ENCODE measurements at regions not wholly inside any gene's neighbourhood (a gene's known extent, or its start where the extent isn't known, plus 50 kb on each side); places are given as distances from the start of the nearest gene placed in this dataset.

DNA sequence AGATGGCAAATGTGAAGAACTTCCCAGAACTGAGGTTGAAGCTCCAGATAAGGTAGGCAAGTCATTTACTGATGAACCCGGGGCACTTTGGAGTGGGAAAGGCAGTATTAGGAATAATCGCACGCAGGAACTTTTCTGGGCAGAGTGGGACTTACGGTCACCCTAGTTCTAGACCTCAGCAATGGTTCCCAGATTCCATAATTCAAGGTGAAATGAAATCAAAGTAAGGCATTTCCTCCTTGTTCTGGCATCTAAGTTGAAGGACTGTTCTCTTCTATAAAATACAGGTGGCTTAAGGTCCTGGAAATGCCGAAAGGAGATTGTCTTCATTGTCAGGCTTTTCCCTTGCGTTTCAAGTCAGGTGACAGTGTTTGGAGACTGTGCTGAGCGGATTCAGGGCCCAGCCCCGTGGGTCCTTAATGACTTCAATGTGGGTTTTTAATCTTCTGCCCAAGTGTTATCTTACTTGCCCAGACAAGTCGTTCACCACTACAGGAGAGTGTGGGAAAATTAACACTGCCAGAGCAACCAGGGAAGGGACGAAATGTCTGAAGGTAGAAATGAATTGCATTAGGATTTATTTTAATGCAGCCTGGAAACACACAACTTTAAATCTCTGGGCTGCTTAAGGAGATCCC is 52.1 kb upstream of the STOX2 start:
- H4K20me1 ChIP-seq (ENCODE audit: low read depth, low read length), result no peaks in the 10 kb centered on the region
- no peaks in the 10 kb centered on the region for H3K27me3 ChIP-seq (ENCODE audit: low read length)
- no peaks in the 10 kb centered on the region for H3K36me3 ChIP-seq (ENCODE audit: low read length)
- H3K79me2 ChIP-seq (ENCODE audit: insufficient read depth, low read length), result no peaks in the 10 kb centered on the region
- H3K9me3 ChIP-seq (ENCODE audit: insufficient read depth, low read length), result no peaks in the 10 kb centered on the region
- no peak overlapping the region for H2AFZ ChIP-seq (ENCODE audit: low read depth, low read length, severe bottlenecking)
- no peaks in the 10 kb centered on the region for H3F3A ChIP-seq (ENCODE audit: insufficient read depth)
- no peak for TF ChIP-seq EZH2phosphoT487 (conservative IDR thresholded peaks at IDR 0.05; ENCODE audit: low read length)
- TF ChIP-seq, protein P1, sequence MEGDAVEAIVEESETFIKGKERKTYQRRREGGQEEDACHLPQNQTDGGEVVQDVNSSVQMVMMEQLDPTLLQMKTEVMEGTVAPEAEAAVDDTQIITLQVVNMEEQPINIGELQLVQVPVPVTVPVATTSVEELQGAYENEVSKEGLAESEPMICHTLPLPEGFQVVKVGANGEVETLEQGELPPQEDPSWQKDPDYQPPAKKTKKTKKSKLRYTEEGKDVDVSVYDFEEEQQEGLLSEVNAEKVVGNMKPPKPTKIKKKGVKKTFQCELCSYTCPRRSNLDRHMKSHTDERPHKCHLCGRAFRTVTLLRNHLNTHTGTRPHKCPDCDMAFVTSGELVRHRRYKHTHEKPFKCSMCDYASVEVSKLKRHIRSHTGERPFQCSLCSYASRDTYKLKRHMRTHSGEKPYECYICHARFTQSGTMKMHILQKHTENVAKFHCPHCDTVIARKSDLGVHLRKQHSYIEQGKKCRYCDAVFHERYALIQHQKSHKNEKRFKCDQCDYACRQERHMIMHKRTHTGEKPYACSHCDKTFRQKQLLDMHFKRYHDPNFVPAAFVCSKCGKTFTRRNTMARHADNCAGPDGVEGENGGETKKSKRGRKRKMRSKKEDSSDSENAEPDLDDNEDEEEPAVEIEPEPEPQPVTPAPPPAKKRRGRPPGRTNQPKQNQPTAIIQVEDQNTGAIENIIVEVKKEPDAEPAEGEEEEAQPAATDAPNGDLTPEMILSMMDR (IDR thresholded peaks at IDR 0.05; ENCODE audit: insufficient read depth, low read length, poor library complexity, severe bottlenecking), result no peak
- H3K9me2 ChIP-seq (replicated peaks; ENCODE audit: insufficient read depth, low read length), result no peaks in the 10 kb centered on the region
- H3K4me2 ChIP-seq (ENCODE audit: low read depth, low read length, poor library complexity, severe bottlenecking), result no peak overlapping the region
- no peak overlapping the region for H3K9ac ChIP-seq (ENCODE audit: low read length)
- no peak overlapping the region for H3K27ac ChIP-seq (ENCODE audit: low read depth, low read length)
- no peak overlapping the region for H3K4me3 ChIP-seq (ENCODE audit: insufficient read depth, low read length, poor library complexity, severe bottlenecking)

DNA sequence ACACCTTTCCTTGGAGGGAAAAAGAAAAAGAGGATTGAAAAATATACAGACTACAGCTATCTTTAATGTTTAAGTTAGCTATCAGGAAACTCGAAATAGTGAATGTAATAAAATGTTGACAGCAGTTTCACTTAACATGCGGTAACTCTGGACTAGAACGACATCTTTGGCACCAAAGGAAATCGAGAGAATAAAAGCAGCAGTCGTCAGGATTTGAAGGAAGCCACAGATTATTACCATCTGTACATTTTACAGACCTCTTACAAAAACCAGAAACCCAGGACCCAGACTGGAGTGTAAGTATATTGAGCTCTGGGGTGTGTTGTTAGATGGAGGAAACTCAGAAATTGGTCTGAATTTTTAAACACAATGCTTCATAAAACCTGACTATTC is 51.6 kb upstream of the STOX2 start:
- no peaks in the 10 kb centered on the region for H4K20me1 ChIP-seq (ENCODE audit: low read depth, low read length)
- TF ChIP-seq EZH2phosphoT487 (conservative IDR thresholded peaks at IDR 0.05; ENCODE audit: low read length), result no peak
- TF ChIP-seq, protein P1 (IDR thresholded peaks at IDR 0.05; ENCODE audit: insufficient read depth, low read length, poor library complexity, severe bottlenecking), result no peak
- H3K79me2 ChIP-seq (ENCODE audit: insufficient read depth, low read length), result no peaks in the 10 kb centered on the region
- no peaks in the 10 kb centered on the region for H3K27me3 ChIP-seq (ENCODE audit: low read length)
- no peak overlapping the region for H3K4me2 ChIP-seq (ENCODE audit: low read depth, low read length, poor library complexity, severe bottlenecking)
- H3K27ac ChIP-seq (ENCODE audit: low read depth, low read length), result no peak overlapping the region
- no peak overlapping the region for H3K4me3 ChIP-seq (ENCODE audit: insufficient read depth, low read length, poor library complexity, severe bottlenecking)
- no peak overlapping the region for H3K9ac ChIP-seq (ENCODE audit: low read length)
- H2AFZ ChIP-seq (ENCODE audit: low read depth, low read length, severe bottlenecking), result no peak overlapping the region
- H3K36me3 ChIP-seq (ENCODE audit: low read length), result no peaks in the 10 kb centered on the region
- H3F3A ChIP-seq (ENCODE audit: insufficient read depth), result no peaks in the 10 kb centered on the region
- no peaks in the 10 kb centered on the region for H3K9me3 ChIP-seq (ENCODE audit: insufficient read depth, low read length)
- no peaks in the 10 kb centered on the region for H3K9me2 ChIP-seq (replicated peaks; ENCODE audit: insufficient read depth, low read length)
